ENCODE measurements at regions not wholly inside any gene's neighbourhood (a gene's known extent, or its start where the extent isn't known, plus 50 kb on each side); places are given as distances from the start of the nearest gene placed in this dataset.

GRCh38 chr4:56099378-56099786, 150.6 kb downstream of the CEP135 start:
- TF ChIP-seq EZH2 (IDR thresholded peaks at IDR 0.05; ENCODE audit: low read depth) (no peak), CTCF (conservative IDR thresholded peaks at IDR 0.05) (no peak)
